DMS 273 (cell line): ENCODE measurements at regions not wholly inside any gene's neighbourhood (a gene's known extent, or its start where the extent isn't known, plus 50 kb on each side); places are given as distances from the start of the nearest gene placed in this dataset.
"Not testable (repeated sequence)": the region's sequence is repeated elsewhere in the genome, so short reads cannot be mapped to it uniquely, and the experiment has no call there.

Experiments
- DNase-seq: peaks from one replicate; lab custom pipeline; 2025; ENCODE audit not compliant: unreplicated experiment; lab: John Stamatoyannopoulos, UW

- no peak for DNase-seq
Observed at GRCh38 chr9:107838766-107839165, 349.2 kb upstream of the KLF4 start.

GRCh38 chr9:107836300-107836699, 346.7 kb upstream of the KLF4 start:
- DNase-seq, result no peak

- no peak for DNase-seq
Observed at GRCh38 chr9:107833295-107833694, 343.7 kb upstream of the KLF4 start.

DNA sequence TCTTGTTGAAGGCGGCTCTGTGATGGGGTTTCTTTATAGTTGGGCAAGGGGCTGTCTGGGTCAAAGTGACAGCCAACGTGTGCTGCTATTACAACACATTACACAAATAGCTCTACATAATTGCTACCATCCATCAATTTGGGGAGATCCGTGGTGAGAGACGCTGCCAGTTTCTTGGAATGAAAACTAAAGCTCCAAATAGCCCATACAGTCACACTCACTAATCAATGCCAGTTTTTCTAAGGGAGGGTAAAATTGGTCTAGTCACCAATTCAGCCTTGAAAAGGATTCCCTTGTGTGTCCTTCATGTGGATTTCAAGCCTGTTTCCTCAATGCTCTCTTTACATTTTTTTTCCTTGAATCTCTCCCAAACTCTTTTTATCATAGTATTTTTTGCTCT, 343.3 kb upstream of the KLF4 start:
- DNase-seq, result no peak

DNA sequence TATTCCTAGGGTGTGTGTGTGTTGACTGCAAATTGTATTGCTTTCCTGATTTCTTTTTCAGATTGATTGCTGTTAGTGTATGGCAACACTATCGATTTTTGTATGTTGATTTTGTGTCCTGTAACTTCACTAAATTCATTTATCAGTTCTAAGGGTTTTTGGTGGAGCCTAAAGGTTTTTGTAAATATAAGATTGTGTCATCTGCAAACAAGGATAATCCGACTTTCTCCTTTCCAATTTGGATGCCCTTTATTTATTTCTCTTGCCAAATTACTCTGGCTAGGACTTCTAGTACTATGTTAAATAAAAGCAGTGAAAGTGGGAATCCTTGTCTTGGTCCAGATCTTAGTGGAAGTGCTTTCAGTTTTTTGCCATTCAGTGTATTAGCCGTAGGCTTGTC, 340.9 kb upstream of the KLF4 start:
- no peak for DNase-seq

- no peak for DNase-seq
Observed at GRCh38 chr9:107827884-107828283, 338.3 kb upstream of the KLF4 start.

GRCh38 chr9:107827304-107827703, 337.7 kb upstream of the KLF4 start:
- DNase-seq, result no peak

DNA sequence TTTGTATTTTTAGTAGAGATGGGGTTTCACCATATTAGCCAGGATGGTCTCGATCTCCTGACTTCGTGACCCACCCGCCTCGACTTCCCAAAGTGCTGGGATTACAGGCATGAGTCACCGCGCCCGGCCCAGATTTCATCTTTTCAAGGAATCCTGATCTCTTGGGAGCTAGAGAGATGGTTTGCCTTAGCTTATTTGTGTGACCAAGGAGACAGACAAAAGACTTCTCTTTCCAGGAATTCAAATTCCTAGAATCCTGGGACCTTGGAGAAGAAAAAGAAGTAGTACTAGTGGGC, 337.1 kb upstream of the KLF4 start:
- not testable (repeated sequence) for DNase-seq

DNA sequence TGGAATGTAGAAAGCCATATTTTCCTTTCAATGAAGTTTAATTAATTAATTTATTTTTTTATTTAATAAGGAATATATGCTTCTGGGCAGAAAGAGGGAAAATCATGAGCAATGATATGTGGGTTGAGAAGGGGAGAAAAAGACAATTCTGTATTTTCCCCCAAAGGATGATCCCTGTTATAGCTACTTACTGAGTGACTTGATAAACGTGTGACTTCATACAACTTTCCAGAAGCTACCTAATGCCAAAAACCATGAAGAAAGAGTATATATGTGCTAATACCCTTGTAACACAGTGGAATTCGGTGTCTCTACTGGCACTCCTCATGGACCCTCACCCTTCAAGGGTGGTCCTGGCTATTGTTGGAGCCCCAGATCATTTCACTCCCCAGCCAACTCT, 335.0 kb upstream of the KLF4 start:
- DNase-seq, result no peak

- DNase-seq, result no peak
Observed at GRCh38 chr9:107819772-107820565, 330.4 kb upstream of the KLF4 start.

DNA sequence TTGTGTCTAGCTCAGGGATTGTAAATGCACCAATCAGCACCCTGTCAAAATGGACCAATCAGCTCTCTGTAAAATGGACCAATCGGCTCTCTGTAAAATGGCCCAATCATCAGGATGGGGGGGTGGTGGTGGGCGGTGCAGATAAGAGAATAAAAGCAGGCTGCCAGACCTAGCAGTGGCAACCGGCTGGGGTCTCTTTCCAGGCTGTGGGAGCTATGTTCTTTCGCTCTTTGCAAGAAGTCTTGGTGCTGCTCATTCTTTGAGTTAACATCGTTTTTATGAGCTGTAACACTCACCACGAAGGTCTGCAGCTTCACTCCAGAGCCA, 328.9 kb upstream of the KLF4 start:
- DNase-seq, result not testable (repeated sequence)

- not testable (repeated sequence) for DNase-seq
Observed at GRCh38 chr9:107817595-107818502, 328.3 kb upstream of the KLF4 start.

DNA sequence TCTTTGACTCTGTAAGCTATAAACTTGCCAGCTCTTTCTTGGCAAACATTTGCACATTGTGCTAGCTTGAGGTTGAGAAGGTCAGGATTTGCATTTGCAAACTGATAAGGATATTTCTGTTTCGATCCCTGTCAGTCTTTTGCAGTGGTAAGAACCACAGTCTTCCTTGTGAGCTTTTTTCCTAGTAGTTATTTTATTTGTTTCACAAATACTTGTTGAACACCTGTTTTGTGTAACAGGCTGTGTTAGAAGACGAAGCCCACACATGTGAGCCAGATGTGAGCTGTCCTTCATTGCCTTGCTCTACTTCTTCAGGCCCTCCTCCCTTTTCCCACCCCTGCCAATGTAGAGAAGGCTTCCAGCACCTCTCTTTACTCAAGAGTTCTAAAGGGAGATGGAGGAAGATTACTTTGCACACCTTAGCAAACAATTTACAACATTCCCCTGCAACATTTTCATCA, 327.0 kb upstream of the KLF4 start:
- no peak for DNase-seq

- no peak for DNase-seq
Observed at GRCh38 chr9:107815782-107816560, 326.4 kb upstream of the KLF4 start.

DNA sequence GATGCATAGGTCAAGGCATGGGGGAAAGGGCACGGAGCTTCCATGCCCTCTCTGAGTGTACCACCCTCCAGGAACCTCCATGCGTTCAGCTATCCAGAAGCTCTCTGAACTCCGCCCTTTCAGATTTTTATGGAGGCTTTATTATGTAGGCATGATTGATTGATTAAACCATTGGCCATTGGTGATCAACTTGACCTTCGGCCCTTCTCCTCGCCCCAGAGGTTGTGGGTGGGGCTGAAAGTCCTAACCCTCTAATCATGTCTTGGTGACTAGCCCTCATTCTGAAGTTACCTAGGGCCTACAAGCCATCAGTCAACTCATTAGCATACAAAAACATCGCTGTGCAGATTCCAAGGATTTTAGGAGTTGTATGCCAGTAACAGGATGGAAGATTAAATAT, 323.7 kb upstream of the KLF4 start:
- DNase-seq, result no peak

- no peak for DNase-seq
Observed at GRCh38 chr9:107810461-107810961, 320.9 kb upstream of the KLF4 start.

DNA sequence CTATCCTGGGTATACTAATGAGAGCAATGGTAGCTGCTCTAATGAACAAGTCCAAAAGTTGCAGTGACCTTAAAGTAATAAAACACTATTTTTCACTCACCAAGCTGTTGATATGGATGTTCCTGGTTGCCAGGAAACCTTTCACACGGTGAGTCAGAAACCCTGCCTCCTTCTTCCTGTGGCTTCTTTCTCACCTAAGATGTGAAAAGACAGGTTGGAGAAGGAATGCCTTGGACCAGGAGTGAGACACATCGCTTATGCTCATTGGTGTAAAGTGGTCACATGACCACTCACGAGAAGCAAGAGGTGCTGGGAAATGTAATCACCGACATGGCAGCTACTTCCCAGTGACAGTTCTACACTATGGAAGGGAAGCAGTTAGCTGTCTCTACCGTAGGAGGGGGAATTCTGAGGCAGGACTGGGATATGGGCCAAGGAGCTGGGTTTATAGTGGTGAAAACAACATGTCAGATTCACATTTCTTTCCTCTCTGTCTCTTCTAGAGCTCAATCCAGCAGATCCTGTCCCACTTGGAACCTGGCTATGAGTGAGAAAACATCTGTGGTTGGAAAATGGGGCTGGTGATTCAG, 320.4 kb upstream of the KLF4 start:
- DNase-seq, result no peak

- DNase-seq, result no peak
Observed at GRCh38 chr9:107807183-107807582, 317.6 kb upstream of the KLF4 start.

- no peak for DNase-seq
Observed at GRCh38 chr9:107805201-107805600, 315.6 kb upstream of the KLF4 start.

- no peak for DNase-seq
Observed at GRCh38 chr9:107794259-107794658, 304.7 kb upstream of the KLF4 start.

- DNase-seq, result no peak
Observed at GRCh38 chr9:107793541-107793940, 304.0 kb upstream of the KLF4 start.
